ENCODE measurements at regions not wholly inside any gene's neighbourhood (a gene's known extent, or its start where the extent isn't known, plus 50 kb on each side); places are given as distances from the start of the nearest gene placed in this dataset.

GRCh38 chr3:6657591-6657990, 203.3 kb upstream of the GRM7 start:
- no peak overlapping the region for H3K27ac ChIP-seq (ENCODE audit: low read depth, low read length, poor library complexity, severe bottlenecking)
- H3K36me3 ChIP-seq (ENCODE audit: insufficient read depth, low read length): no peaks in the 10 kb centered on the region
- no peaks in the 10 kb centered on the region for H3K4me1 ChIP-seq (ENCODE audit: insufficient read depth, low read length, poor library complexity, severe bottlenecking)
- POLR2A ChIA-PET: no interaction called here
- H3K4me3 ChIP-seq (ENCODE audit: low read depth, low read length, poor library complexity, severe bottlenecking): no peak overlapping the region
- no peak overlapping the region for H2AFZ ChIP-seq (ENCODE audit: low read length)
- DNase-seq (ENCODE audit: low spot score): no peak
- no peaks in the 10 kb centered on the region for H4K20me1 ChIP-seq (ENCODE audit: insufficient read depth, low read length)
- peaks cover 8% of the 10 kb centered on the region; the same call in 1 of the 2 replicates for H3K9me3 ChIP-seq (ENCODE audit: low read length)
- H3K79me2 ChIP-seq (ENCODE audit: insufficient read depth, low read depth, low read length): no peaks in the 10 kb centered on the region
- CTCF ChIA-PET (ENCODE audit: unreplicated experiment): no interaction called here
- intact Hi-C loops (cut with micrococcal nuclease; ENCODE audit: unreplicated experiment): no loop called here
- H3K9me2 ChIP-seq (ENCODE audit: insufficient read depth, low read length): no peaks in the 10 kb centered on the region
- H3K4me2 ChIP-seq (ENCODE audit: low read length): no peak overlapping the region
- no peak for TF ChIP-seq CTCF (conservative IDR thresholded peaks at IDR 0.05; ENCODE audit: low read length)
- BruUV-seq (replicated peaks): no TSS peak

GRCh38 chr3:6667354-6667753, 193.6 kb upstream of the GRM7 start:
- H3K4me3 ChIP-seq (ENCODE audit: low read depth, low read length, poor library complexity, severe bottlenecking): no peak overlapping the region
- BruUV-seq (replicated peaks): no TSS peak
- no peaks in the 10 kb centered on the region for H3K4me1 ChIP-seq (ENCODE audit: insufficient read depth, low read length, poor library complexity, severe bottlenecking)
- H3K9me3 ChIP-seq (ENCODE audit: low read length): 0 out of 2 replicates have a peak, but pooled peaks cover 6% of the 10 kb centered on the region
- H3K79me2 ChIP-seq (ENCODE audit: insufficient read depth, low read depth, low read length): no peaks in the 10 kb centered on the region
- DNase-seq (ENCODE audit: low spot score): no peak
- no peak overlapping the region for H3K4me2 ChIP-seq (ENCODE audit: low read length)
- no peaks in the 10 kb centered on the region for H3K9me2 ChIP-seq (ENCODE audit: insufficient read depth, low read length)
- no peaks in the 10 kb centered on the region for H4K20me1 ChIP-seq (ENCODE audit: insufficient read depth, low read length)
- no peaks in the 10 kb centered on the region for H3K36me3 ChIP-seq (ENCODE audit: insufficient read depth, low read length)
- POLR2A ChIA-PET: no interaction called here
- TF ChIP-seq EZH2phosphoT487 (IDR thresholded peaks at IDR 0.05; ENCODE audit: borderline replicate concordance, low read depth, low read length) (no peak), CTCF (conservative IDR thresholded peaks at IDR 0.05; ENCODE audit: low read length) (no peak)
- intact Hi-C loops (cut with micrococcal nuclease; ENCODE audit: unreplicated experiment): no loop called here
- CTCF ChIA-PET (ENCODE audit: unreplicated experiment): no interaction called here
- no peak overlapping the region for H3K27ac ChIP-seq (ENCODE audit: low read depth, low read length, poor library complexity, severe bottlenecking)
- no peak overlapping the region for H2AFZ ChIP-seq (ENCODE audit: low read length)

DNA sequence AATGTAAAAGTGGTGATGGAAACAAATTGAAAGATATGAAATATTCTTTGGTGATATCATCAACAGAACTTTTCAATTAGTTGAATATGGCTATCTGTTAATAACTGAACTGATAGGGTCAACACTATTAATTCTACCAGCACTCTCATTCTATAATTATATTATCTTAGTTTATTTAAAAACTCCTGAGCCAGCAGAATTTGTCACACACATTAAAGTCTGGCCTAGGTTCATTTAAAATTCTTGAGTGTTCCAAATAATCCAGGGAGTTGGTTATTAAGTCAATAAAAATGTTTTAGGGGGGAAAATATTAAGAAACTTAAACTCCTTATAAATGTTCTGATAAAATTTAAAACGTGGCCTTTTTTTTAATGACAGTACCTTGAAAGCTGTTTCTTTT, 189.6 kb upstream of the GRM7 start:
- Histone ChIP-seq H4K20me1 (ENCODE audit: insufficient read depth, low read length) (no peaks in the 10 kb centered on the region), H3K27ac (ENCODE audit: low read depth, low read length, poor library complexity, severe bottlenecking) (no peak overlapping the region), H3K36me3 (ENCODE audit: insufficient read depth, low read length) (no peaks in the 10 kb centered on the region), H3K9me3 (ENCODE audit: low read length) (0 out of 2 replicates have a peak, but pooled peaks cover 6% of the 10 kb centered on the region), H2AFZ (ENCODE audit: low read length) (no peak overlapping the region), H3K4me2 (ENCODE audit: low read length) (no peak overlapping the region), H3K4me1 (ENCODE audit: insufficient read depth, low read length, poor library complexity, severe bottlenecking) (no peaks in the 10 kb centered on the region), H3K79me2 (ENCODE audit: insufficient read depth, low read depth, low read length) (no peaks in the 10 kb centered on the region), H3K9me2 (ENCODE audit: insufficient read depth, low read length) (no peaks in the 10 kb centered on the region), H3K4me3 (ENCODE audit: low read depth, low read length, poor library complexity, severe bottlenecking) (no peak overlapping the region)
- no peak for DNase-seq (ENCODE audit: low spot score)
- ChIA-PET POLR2A (interaction anchor here (0.6 to 1.1 kb wide), 4 partner anchors 17 to 327 kb away, joined by 3 read pairs; no protein-coding TSS in a partner anchor), CTCF (ENCODE audit: unreplicated experiment) (no interaction called here)
- BruUV-seq (replicated peaks): no TSS peak
- TF ChIP-seq EZH2phosphoT487 (IDR thresholded peaks at IDR 0.05; ENCODE audit: borderline replicate concordance, low read depth, low read length) (no peak), CTCF (conservative IDR thresholded peaks at IDR 0.05; ENCODE audit: low read length) (no peak)
- intact Hi-C loops (cut with micrococcal nuclease; ENCODE audit: unreplicated experiment): no loop called here

Data from OCI-LY7 (cell line).